Loucy (cell line): ENCODE measurements at regions not wholly inside any gene's neighbourhood (a gene's known extent, or its start where the extent isn't known, plus 50 kb on each side); places are given as distances from the start of the nearest gene placed in this dataset.
"Not testable (repeated sequence)": the region's sequence is repeated elsewhere in the genome, so short reads cannot be mapped to it uniquely, and the experiment has no call there.

ENCODE experiments used
- H2AFZ ChIP-seq: fragments of 200-600 bp; sonication (generic); 2 replicates; pipeline ENCODE4 v1.6.0; 2016; ENCODE audit warnings: antibody characterized with exemption, mild to moderate bottlenecking, low read length, moderate library complexity
- H3F3A ChIP-seq: fragments of 200-600 bp; 2 replicates; pipeline ENCODE4 v1.6.0; 2016; ENCODE audit warnings: antibody characterized with exemption, low read depth, mild to moderate bottlenecking
- H3K27me3 ChIP-seq: fragments of 200-600 bp; sonication (generic); 2 replicates; pipeline ENCODE4 v1.6.1; 2014; ENCODE audit warnings: low read length, mild to moderate bottlenecking; ENCODE audit not compliant: insufficient read depth, poor library complexity, severe bottlenecking
- H3K36me3 ChIP-seq: fragments of 200-600 bp; sonication (generic); 2 replicates; pipeline ENCODE4 v1.6.1; 2016; ENCODE audit warnings: low read length; ENCODE audit not compliant: insufficient read depth
- H3K4me1 ChIP-seq: fragments of 200-600 bp; sonication (generic); 2 replicates; pipeline ENCODE4 v1.5.1; 2014; ENCODE audit warnings: low read length, mild to moderate bottlenecking; ENCODE audit not compliant: insufficient read depth, poor library complexity, severe bottlenecking
- H3K4me2 ChIP-seq: fragments of 200-600 bp; sonication (generic); 2 replicates; pipeline ENCODE4 v1.6.0; 2014; ENCODE audit warnings: antibody characterized with exemption, low read length, low read depth, mild to moderate bottlenecking; ENCODE audit not compliant: poor library complexity, severe bottlenecking
- H3K4me3 ChIP-seq: fragments of 200-600 bp; sonication (generic); 2 replicates; pipeline ENCODE4 v1.5.1; 2014; ENCODE audit warnings: low read length, mild to moderate bottlenecking, mixed read lengths; ENCODE audit not compliant: poor library complexity, severe bottlenecking
- H3K79me2 ChIP-seq: fragments of 200-600 bp; sonication (generic); 2 replicates; pipeline ENCODE4 v1.6.1; 2014; ENCODE audit warnings: low read length; ENCODE audit not compliant: insufficient read depth
- H3K9ac ChIP-seq: fragments of 200-600 bp; sonication (generic); 2 replicates; pipeline ENCODE4 v1.6.0; 2014; ENCODE audit warnings: mild to moderate bottlenecking, low read depth, low read length, moderate library complexity; ENCODE audit not compliant: poor library complexity, severe bottlenecking
- H3K9me2 ChIP-seq: fragments of 200-600 bp; sonication (generic); replicated peaks from 2 replicates; pipeline ENCODE4 v1.6.1; 2016; ENCODE audit warnings: low read depth, low read length, mixed read lengths
- H3K9me3 ChIP-seq: fragments of 200-600 bp; sonication (generic); 2 replicates; pipeline ENCODE4 v1.6.1; 2014; ENCODE audit warnings: mild to moderate bottlenecking, antibody characterized with exemption, low read length, low read depth; ENCODE audit not compliant: insufficient read depth
- H4K20me1 ChIP-seq: fragments of 200-600 bp; sonication (generic); 2 replicates; pipeline ENCODE4 v1.6.0; 2014; ENCODE audit warnings: antibody characterized with exemption, low read length, mild to moderate bottlenecking; ENCODE audit not compliant: insufficient read depth, poor library complexity, severe bottlenecking
- EZH2phosphoT487 ChIP-seq: fragments of 200-600 bp; IDR thresholded peaks from 2 replicates; pipeline ENCODE4 v1.6.1; 2018; ENCODE audit warnings: antibody characterized with exemption, mild to moderate bottlenecking, moderate library complexity, borderline replicate concordance
- TF ChIP-seq, protein P1 (sequence below): fragments of 200-600 bp; sonication (generic); conservative IDR thresholded peaks from 2 replicates; pipeline ENCODE4 v1.5.1; 2014; ENCODE audit warnings: mild to moderate bottlenecking, antibody characterized with exemption, low read length

DNA sequence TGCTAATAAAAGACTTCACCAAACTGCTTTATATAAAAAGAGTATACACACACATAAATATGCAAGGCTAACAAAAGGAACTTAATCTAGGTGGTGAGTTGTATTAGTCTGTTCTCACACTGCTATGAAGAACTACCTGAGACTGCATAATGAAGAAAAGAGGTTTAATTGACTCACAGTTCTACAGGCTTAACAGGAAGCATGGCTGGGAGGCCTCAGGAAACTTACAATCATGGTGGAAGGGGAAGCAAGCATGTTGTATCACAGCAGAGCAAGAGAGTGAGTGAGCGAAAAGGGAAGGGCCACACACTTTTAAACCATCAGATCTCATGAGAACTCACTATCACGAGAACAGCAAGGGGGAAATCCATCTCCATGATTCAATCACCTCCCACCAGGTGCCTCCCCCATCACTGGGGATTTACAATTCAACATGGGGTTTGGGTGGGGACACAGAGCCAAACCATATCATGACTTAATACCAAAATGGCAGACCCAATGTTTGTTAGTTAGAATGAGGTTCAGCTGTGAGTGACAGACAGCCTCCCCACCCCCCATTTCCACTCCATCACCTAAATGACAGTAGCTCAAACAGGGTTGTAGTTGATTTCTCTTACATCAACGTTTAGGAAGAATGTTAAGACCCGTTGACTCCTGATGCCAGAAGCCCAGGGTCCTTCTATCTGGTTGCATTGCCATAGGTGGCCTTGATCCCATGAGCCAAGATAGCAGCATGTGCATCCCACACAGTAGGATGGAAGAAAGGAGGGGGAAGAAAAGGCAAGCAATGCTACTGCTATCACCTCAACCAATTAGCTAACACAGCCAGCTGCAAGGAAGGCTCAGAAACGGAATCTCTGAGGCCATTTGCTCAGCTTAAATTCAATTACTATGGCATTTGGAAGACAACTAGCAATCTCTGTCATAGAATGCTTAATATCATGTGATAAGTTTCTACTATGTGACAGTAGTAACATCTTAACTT, 77.0 kb downstream of the CCDC71L start:
- H3K9me2 ChIP-seq: no peaks in the 10 kb centered on the region

DNA sequence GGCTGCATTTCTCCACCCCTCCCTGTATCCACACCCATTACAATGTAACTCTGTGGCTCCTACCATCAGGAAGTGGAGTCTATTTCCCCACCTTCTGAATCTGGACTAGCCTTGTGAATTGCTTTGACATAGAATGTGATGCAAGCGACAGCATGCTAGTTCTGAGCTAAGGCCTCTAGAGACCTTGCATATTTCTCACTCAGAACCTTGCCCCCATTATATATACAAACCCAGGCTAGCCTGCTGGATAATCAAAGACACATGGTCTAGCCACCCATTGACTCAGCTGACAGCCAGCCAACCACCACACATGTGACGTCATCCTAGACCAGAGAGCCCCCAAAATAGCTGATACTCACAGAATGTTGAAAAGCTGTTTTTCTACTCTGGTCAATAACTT, 77.9 kb downstream of the CCDC71L start:
- Histone ChIP-seq H3K79me2 (no peaks in the 10 kb centered on the region), H3K4me1 (no peaks in the 10 kb centered on the region), H3K9ac (no peak overlapping the region), H3K27me3 (no peaks in the 10 kb centered on the region), H3K4me2 (no peak overlapping the region), H3K36me3 (no peaks in the 10 kb centered on the region), H2AFZ (no peak overlapping the region), H3K9me3 (no peaks in the 10 kb centered on the region), H3F3A (no peaks in the 10 kb centered on the region), H4K20me1 (no peaks in the 10 kb centered on the region), H3K9me2 (no peaks in the 10 kb centered on the region), H3K4me3 (no peak overlapping the region)
- TF ChIP-seq, protein P1, sequence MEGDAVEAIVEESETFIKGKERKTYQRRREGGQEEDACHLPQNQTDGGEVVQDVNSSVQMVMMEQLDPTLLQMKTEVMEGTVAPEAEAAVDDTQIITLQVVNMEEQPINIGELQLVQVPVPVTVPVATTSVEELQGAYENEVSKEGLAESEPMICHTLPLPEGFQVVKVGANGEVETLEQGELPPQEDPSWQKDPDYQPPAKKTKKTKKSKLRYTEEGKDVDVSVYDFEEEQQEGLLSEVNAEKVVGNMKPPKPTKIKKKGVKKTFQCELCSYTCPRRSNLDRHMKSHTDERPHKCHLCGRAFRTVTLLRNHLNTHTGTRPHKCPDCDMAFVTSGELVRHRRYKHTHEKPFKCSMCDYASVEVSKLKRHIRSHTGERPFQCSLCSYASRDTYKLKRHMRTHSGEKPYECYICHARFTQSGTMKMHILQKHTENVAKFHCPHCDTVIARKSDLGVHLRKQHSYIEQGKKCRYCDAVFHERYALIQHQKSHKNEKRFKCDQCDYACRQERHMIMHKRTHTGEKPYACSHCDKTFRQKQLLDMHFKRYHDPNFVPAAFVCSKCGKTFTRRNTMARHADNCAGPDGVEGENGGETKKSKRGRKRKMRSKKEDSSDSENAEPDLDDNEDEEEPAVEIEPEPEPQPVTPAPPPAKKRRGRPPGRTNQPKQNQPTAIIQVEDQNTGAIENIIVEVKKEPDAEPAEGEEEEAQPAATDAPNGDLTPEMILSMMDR: no peak
- no peak for TF ChIP-seq EZH2phosphoT487

More for the DNA sequence above, 77.0 kb downstream of the CCDC71L start:
- Histone ChIP-seq H3K36me3 (no peaks in the 10 kb centered on the region), H3K27me3 (no peaks in the 10 kb centered on the region), H3K4me2 (no peak overlapping the region), H3K9me3 (no peaks in the 10 kb centered on the region), H3K4me1 (peaks cover 3% of the 10 kb centered on the region), H4K20me1 (no peaks in the 10 kb centered on the region), H3K4me3 (no peak overlapping the region), H2AFZ (no peak overlapping the region), H3F3A (no peaks in the 10 kb centered on the region), H3K79me2 (no peaks in the 10 kb centered on the region), H3K9ac (no peak overlapping the region)
- TF ChIP-seq, protein P1: no peak
- TF ChIP-seq EZH2phosphoT487: no peak

DNA sequence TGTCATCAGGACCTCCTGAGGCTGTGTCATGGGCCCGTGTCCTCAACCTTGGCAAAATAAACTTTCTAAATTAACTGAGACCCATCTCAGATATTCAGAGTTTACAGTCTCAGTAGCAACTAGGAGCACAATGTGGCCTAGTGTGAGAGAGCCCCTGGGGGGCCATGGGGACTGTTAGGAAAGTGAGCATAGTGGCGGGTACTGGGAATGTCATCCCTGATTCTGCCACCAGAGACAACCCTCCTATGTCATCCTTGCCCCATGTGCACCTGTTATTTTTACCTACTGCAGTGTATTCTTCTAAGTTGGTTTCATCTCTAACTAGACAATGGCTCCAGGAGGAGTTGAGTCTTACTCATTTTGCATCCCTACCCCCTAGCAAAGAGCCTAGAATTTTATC, 78.6 kb downstream of the CCDC71L start:
- H3K4me2 ChIP-seq: no peak overlapping the region
- H3K9me2 ChIP-seq: no peaks in the 10 kb centered on the region
- no peaks in the 10 kb centered on the region for H3F3A ChIP-seq
- H3K36me3 ChIP-seq: no peaks in the 10 kb centered on the region
- no peaks in the 10 kb centered on the region for H3K79me2 ChIP-seq
- H3K9ac ChIP-seq: no peak overlapping the region
- no peak overlapping the region for H2AFZ ChIP-seq
- TF ChIP-seq, protein P1: no peak
- no peak for TF ChIP-seq EZH2phosphoT487
- no peaks in the 10 kb centered on the region for H4K20me1 ChIP-seq
- no peaks in the 10 kb centered on the region for H3K27me3 ChIP-seq
- H3K9me3 ChIP-seq: no peaks in the 10 kb centered on the region
- H3K4me3 ChIP-seq: no peak overlapping the region
- H3K4me1 ChIP-seq: no peaks in the 10 kb centered on the region

DNA sequence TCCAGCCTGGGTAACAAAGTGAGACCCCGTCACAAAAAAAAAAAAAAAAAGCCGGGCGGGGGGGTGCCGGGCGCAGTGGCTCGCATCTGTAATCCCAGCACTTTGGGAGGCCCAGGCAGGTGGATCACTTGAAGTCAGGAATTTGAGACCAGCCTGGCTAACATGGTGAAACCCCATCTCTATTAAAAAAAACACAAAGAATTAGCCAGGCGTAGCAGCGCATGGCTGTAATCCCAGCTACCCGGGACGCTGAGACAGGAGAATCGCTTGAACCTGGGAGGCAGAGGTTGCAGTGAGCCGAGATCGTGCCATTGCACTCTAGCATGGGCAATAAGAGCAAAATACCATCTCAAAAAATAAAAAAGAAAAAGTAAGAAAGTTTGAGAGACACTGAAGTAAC, 81.9 kb downstream of the CCDC71L start:
- H3K9me2 ChIP-seq, H3K4me1 ChIP-seq, H3K4me2 ChIP-seq, H4K20me1 ChIP-seq, H3K27me3 ChIP-seq, H2AFZ ChIP-seq, H3F3A ChIP-seq, H3K4me3 ChIP-seq, H3K9me3 ChIP-seq, H3K9ac ChIP-seq, H3K36me3 ChIP-seq, H3K79me2 ChIP-seq: not testable (repeated sequence)
